ENCODE measurements at regions not wholly inside any gene's neighbourhood (a gene's known extent, or its start where the extent isn't known, plus 50 kb on each side); places are given as distances from the start of the nearest gene placed in this dataset.

- DNase-seq (no peak), ATAC-seq (no peak)
- intact Hi-C loops (cut with micrococcal nuclease), result no loop called here
These were observed 168.7 kb upstream of the GALNTL6 start for GRCh38 chr4:171644430-171645057.

DNA sequence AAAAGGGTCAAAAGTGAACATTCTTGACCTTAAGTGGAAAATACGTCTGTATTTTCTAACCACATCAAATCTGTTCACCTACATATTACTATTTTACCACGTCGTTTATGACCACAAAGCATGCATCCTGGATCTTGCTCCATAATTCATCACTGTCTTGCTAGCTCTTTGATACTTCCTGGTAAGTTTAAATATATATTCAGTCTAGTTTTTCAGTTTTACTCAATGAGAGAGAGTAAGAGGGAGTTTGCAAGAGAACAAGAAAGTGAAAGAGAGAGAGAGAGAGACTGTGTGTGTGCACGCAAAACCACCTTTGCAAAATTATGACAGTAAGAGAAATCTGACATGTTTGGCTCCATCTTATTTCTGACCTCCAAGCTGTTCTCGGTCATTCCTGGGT lies 173.7 kb upstream of the GALNTL6 start:
- no peak for ATAC-seq
- no peak for DNase-seq
- intact Hi-C loops (cut with micrococcal nuclease), result no loop called here

DNA sequence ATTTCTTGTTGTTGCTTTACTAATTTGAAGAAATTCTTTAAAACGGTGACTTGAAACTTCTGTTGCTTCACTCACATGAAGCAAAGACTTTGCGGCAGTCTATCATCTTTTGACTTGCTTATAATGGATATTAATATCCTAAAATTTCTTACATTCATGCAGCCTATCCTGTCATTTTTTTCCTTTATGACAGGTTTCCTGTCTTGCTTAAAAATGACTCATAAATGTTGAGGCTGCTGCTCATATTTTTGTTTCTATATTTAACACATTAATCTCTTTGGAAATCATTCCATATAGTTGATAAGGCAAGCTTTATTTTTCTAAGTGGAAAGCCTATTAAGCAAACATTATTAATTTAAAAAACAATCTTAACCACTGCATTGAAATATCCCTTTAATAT lies 176.6 kb upstream of the GALNTL6 start:
- intact Hi-C loops (cut with micrococcal nuclease), result no loop called here
- no peak for ATAC-seq
- no peak for DNase-seq

DNA sequence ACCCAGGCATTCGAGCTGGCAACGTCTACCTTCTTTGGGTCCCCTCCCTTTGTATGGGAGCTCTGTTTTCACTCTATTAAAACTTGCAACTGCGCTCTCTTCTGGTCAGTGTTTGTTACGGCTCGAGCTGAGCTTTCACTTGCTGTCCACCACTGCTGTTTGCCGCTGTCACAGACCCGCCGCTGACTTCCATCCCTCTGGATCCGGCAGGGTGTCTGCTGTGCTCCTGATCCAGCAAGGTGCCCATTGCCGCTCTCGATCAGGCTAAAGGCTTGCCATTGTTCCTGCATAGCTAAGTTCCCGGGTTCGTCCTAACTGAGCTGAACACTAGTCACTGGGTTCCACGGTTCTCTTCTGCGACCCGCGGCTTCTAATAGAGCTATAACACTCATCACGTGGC lies 183.5 kb upstream of the GALNTL6 start:
- intact Hi-C loops (cut with micrococcal nuclease), result no loop called here
- ATAC-seq, result no peak
- no peak for DNase-seq

DNA sequence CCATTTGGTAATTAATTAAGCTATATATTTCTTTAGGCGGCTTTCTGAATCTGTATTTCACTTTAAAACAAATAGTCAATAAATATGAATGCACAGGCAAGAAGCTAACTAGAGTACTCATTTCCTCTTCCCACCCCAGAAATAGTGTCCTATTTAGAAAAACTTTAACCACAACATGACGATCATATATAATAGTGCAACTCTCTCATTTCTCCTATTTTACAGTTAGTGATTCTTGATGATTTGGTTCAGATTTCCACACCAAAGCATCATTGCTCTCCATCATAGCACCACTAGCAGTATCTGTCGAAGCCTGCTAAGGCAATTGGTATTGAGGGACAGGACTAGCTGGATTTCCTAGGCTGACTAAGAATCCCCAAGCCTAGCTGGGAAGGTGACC lies 184.0 kb upstream of the GALNTL6 start:
- no peak for DNase-seq
- ATAC-seq, result no peak
- intact Hi-C loops (cut with micrococcal nuclease), result no loop called here

DNA sequence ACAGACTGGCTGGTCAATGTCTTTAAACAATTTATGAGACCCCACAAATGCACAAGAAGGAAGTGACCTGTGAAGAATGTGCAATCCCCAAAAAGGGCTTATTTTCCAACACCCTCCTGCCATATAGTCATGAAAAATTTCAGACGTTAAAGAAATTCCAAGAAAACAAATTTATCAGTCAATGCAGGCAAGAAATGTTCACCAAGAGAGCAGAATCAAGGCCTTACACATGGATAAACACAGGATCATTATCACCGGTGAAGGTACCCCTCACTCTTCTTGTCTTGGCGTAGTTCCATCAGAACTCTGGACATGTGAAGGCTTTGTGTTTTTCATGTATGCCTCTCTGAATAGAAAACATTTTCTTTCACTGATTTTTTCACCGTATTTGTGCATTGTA lies 186.7 kb upstream of the GALNTL6 start:
- DNase-seq, result no peak
- intact Hi-C loops (cut with micrococcal nuclease), result no loop called here
- ATAC-seq, result no peak

DNA sequence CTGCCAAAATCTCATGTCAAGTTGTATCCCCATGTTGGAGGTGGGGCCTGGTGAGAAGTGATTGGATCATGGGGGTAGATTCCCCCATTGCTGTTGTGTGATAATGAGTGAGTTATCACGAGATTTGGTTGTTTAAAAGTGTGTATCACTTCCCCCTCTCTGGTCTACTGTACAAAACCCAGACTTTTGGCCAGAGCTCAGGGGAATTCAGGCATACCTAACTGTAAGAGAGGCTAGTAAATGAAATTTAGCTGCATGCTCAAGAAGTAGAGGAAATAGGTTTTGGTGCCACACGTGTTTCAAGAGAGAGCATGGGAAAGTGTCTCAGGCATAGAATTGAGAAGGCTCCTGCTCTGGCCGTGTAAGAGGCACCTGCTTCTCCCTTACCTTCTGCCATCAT lies 190.5 kb upstream of the GALNTL6 start:
- ATAC-seq (no peak), DNase-seq (no peak)
- intact Hi-C loops (cut with micrococcal nuclease), result no loop called here

DNA sequence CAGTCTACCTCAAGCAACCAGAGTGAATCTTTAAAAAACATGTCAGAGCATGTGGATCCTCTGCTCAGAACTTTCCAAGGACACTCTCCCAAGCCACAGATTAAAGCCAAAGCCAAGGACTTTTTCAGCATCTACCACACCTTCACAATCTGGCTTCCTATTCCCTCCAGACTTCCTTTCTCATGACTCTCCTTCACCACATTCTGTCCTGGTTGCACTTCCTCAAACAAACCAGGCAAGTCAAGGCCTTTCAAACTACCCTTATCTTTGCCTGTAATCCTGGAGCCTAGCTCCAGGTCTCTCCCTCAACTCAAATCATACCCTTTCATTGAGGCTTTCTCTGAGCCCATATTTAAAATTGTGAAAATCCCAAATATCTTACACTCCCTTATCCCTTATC lies 191.6 kb upstream of the GALNTL6 start:
- ATAC-seq (no peak), DNase-seq (no peak)

GRCh38 chr4:171612907-171613306 lies 200.3 kb upstream of the GALNTL6 start:
- intact Hi-C loops (cut with micrococcal nuclease), result no loop called here
- DNase-seq, result no peak
- ATAC-seq, result no peak

More for the DNA sequence above, 191.6 kb upstream of the GALNTL6 start:
- intact Hi-C loops (cut with micrococcal nuclease), result no loop called here

DNA sequence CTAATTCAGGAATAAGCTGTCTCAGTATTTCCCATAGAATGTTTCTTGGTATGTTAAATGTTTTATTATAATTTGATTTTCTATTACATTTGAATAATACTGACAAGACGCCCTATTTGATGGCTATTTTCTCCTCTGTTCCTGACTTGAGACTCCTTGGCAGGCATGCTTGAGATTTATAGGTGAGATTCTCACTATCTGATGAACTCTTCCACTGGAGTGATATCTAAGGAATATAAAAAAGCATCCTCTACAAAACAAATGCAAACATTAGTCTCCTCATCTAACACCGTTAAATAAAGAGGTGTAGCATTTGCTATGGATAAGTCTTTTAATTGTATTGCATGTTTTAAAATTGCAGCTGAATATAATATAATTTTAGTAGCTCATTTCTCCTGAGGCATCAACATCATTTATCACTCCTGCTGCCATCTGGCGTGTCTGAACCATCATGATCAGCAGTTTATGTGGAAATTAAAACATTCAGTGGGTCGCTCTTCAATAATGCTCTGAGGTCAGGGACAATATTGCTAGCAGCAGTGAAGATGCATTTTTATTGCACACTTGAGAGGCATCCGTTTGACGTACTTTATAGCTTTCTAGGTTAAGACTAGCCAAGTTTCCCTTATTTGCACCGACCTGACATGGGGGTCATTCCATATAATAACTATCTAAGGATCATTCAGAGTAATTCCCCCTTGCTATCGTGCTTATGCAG lies 210.4 kb upstream of the GALNTL6 start:
- no peak for DNase-seq
- intact Hi-C loops (cut with micrococcal nuclease), result no loop called here
- ATAC-seq, result no peak

- ATAC-seq (no peak), DNase-seq (no peak)
- intact Hi-C loops (cut with micrococcal nuclease), result no loop called here
These were observed 212.1 kb upstream of the GALNTL6 start for GRCh38 chr4:171601091-171601490.

- DNase-seq (no peak), ATAC-seq (no peak)
- intact Hi-C loops (cut with micrococcal nuclease), result no loop called here
These were observed 213.6 kb upstream of the GALNTL6 start for GRCh38 chr4:171599628-171600027.

DNA sequence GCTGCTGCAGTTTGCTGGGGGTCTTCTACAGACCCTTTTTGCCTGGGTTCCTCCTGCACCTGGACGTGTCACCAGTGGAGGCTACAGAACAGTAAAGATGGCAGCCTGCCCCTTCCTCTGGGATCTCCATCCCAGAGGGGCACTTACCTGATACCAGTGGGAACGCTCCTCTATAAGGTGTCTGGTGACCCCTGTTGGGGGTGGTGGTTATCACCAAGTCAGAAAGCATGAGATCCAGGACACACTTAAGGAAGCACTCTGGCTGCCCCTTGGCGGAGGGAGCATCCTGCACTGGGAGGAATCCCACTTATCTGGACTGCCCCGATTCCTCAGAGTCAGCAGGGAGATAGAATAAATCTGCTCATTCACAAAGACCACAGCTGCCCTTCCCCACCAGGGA lies 218.9 kb upstream of the GALNTL6 start:
- intact Hi-C loops (cut with micrococcal nuclease), result no loop called here
- DNase-seq, result no peak
- ATAC-seq, result no peak

- intact Hi-C loops (cut with micrococcal nuclease), result no loop called here
- DNase-seq (no peak), ATAC-seq (no peak)
These were observed 222.5 kb upstream of the GALNTL6 start for GRCh38 chr4:171590716-171591115.

DNA sequence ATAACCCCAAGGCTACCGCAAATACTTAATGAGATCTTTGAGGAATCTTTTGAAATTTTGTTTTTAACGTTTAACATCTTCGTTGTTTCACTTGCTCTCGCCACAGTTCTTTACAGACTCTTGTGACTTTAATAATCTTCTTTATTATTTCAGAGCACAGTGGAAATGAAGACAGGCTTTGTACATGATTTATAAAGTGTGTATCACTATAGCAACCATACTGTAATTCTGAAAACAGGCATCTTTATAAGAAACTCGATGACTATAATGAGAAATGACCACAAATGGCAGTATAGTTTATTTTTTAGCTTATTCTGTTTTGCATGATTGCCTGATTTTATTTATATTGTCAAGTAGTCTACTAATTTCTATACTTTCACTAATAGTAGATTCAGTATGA lies 224.4 kb upstream of the GALNTL6 start:
- no peak for DNase-seq
- intact Hi-C loops (cut with micrococcal nuclease), result no loop called here
- no peak for ATAC-seq

DNA sequence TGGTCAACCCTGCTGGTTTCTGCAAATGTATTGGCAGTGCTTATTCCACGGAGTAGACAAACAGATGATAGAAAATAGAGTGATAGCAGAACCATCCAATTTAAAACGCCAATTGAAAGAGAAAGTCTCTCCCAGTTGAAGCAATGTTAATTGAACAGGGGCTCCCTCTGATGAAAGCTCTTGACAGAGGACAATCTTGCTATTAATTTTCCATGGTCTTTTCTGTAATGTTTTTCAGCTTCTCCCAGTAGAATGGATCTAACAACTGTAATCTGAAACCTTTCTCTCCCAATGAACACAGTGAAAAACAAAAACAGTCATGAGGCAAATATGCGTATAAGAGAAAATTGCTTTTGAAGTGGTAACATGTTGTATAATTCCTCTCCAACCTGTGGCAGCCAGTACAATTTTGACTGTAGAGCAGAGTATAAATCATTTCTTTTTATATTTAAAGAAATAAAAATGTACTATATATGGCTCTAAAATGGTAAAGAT lies 225.1 kb upstream of the GALNTL6 start:
- ATAC-seq (no peak), DNase-seq (no peak)
- intact Hi-C loops (cut with micrococcal nuclease), result no loop called here

DNA sequence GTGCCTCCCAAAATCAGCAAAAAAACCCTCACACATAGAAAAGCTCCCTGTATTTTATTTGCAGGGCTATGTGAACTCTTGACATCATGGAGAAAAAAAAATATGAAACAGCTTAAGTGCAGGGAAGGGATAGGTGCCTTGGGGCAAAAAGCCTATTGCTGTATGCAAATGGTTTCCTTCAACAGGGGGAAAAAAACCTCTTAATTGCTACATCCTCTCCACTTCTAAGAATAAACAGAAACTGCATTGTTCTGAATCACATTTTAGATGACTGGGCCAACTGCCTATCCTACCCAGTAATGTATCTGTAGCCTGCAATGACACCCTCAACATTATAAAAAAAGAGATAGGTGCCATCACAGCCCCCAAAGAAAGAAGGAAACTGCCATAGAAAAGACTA lies 229.4 kb upstream of the GALNTL6 start:
- intact Hi-C loops (cut with micrococcal nuclease), result no loop called here
- ATAC-seq (no peak), DNase-seq (no peak)

GRCh38 chr4:171582961-171583581 lies 230.1 kb upstream of the GALNTL6 start:
- DNase-seq (no peak), ATAC-seq (no peak)
- intact Hi-C loops (cut with micrococcal nuclease), result no loop called here

- DNase-seq (no peak), ATAC-seq (no peak)
- intact Hi-C loops (cut with micrococcal nuclease), result no loop called here
These were observed 240.0 kb upstream of the GALNTL6 start for GRCh38 chr4:171573181-171573580.

DNA sequence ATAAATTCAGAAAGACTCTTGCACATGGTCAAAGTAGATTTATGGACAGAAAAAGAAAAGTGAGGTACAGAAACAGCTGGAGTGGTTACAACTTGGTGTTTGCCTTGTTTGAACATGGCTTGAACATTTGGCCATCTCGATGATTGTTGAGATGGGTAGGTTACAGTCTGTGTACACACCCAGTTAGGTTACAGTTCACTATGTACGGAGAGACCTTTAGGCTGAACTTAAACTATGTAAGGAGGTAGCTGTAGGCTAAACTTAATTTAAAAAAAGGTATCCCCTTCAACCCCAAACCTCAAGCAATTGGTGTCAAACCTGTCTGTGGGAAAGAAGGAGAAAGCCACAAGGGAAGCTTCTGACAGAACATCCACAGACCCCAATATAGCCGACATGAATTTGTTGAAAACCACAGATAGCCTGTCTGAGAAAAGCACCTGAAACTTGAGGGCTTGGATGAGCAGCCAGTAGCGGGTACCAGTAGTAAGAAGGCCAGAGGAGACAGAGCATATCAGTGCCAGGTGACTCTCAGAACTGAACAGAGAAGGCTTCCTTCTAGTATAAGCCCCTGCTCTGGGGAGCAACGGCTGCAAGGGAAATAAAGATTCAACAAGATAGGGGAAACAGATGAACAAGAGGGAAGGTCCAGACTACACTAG lies 247.9 kb upstream of the GALNTL6 start:
- DNase-seq (no peak), ATAC-seq (no peak)
- intact Hi-C loops (cut with micrococcal nuclease), result no loop called here
